KMS-11 (cell line): ENCODE measurements at regions not wholly inside any gene's neighbourhood (a gene's known extent, or its start where the extent isn't known, plus 50 kb on each side); places are given as distances from the start of the nearest gene placed in this dataset.
A peak's percentile ranks its signal among the peaks of the same experiment; 100 is the strongest.

Experiments used
- H2AFZ ChIP-seq: fragments of 200-600 bp; sonication (generic); 2 replicates; pipeline ENCODE4 v1.6.1; 2016; ENCODE audit warnings: antibody characterized with exemption, mixed run types, low read depth
- H3K27ac ChIP-seq: fragments of 200-600 bp; sonication (generic); 2 replicates; pipeline ENCODE4 v1.6.1; 2016; ENCODE audit warnings: mild to moderate bottlenecking, mixed run types
- H3K27me3 ChIP-seq: fragments of 200-600 bp; sonication (generic); 2 replicates; pipeline ENCODE4 v1.6.1; 2017; ENCODE audit warnings: mild to moderate bottlenecking, low read depth, mixed run types, moderate library complexity; ENCODE audit not compliant: insufficient read depth
- H3K36me3 ChIP-seq: fragments of 200-600 bp; sonication (generic); 2 replicates; pipeline ENCODE4 v1.6.1; 2017; ENCODE audit warnings: mild to moderate bottlenecking, mixed run types; ENCODE audit not compliant: insufficient read depth
- H3K4me1 ChIP-seq: fragments of 200-600 bp; sonication (generic); 2 replicates; pipeline ENCODE4 v1.6.1; 2016; ENCODE audit warnings: mild to moderate bottlenecking, low read depth, mixed run types; ENCODE audit not compliant: poor library complexity, severe bottlenecking
- H3K4me2 ChIP-seq: fragments of 200-600 bp; sonication (generic); 2 replicates; pipeline ENCODE4 v1.7.0; 2016; ENCODE audit warnings: mild to moderate bottlenecking, mixed run types
- H3K4me3 ChIP-seq: fragments of 200-600 bp; sonication (generic); IDR thresholded peaks from 2 replicates; pipeline ENCODE4 v1.6.1; 2017; ENCODE audit warnings: low read depth, low read length, mixed read lengths; ENCODE audit not compliant: insufficient read depth
- H3K79me2 ChIP-seq: fragments of 200-600 bp; sonication (generic); 2 replicates; pipeline ENCODE4 v1.6.1; 2016; ENCODE audit warnings: low read depth, mixed run types; ENCODE audit not compliant: insufficient read depth
- H3K9ac ChIP-seq: fragments of 200-600 bp; sonication (generic); 2 replicates; pipeline ENCODE4 v1.6.1; 2016; ENCODE audit warnings: mild to moderate bottlenecking, mixed run types
- H4K20me1 ChIP-seq: fragments of 200-600 bp; sonication (generic); 2 replicates; pipeline ENCODE4 v1.6.1; 2016; ENCODE audit warnings: mild to moderate bottlenecking, mixed run types; ENCODE audit not compliant: insufficient read depth
- TF ChIP-seq, protein P1 (sequence below): fragments of 200-600 bp; sonication (generic); conservative IDR thresholded peaks from 2 replicates; pipeline ENCODE4 v1.6.1; 2017; ENCODE audit warnings: low read depth, mild to moderate bottlenecking, antibody characterized with exemption, low read length, moderate library complexity, mixed read lengths

GRCh38 chr2:177056481-177056929 is 156.1 kb upstream of the HNRNPA3 start:
- no peaks in the 10 kb centered on the region for H4K20me1 ChIP-seq

GRCh38 chr2:177058747-177059146 is 153.8 kb upstream of the HNRNPA3 start:
- Histone ChIP-seq H3K4me3 (no peak overlapping the region), H3K36me3 (no peaks in the 10 kb centered on the region), H3K9ac (no peak overlapping the region), H3K4me1 (peaks cover 20% of the 10 kb centered on the region), H3K27ac (no peak overlapping the region), H2AFZ (no peak overlapping the region), H3K4me2 (peak overlapping the region; percentile 23), H3K79me2 (no peaks in the 10 kb centered on the region), H4K20me1 (no peaks in the 10 kb centered on the region), H3K27me3 (no peaks in the 10 kb centered on the region)
- TF ChIP-seq, protein P1, sequence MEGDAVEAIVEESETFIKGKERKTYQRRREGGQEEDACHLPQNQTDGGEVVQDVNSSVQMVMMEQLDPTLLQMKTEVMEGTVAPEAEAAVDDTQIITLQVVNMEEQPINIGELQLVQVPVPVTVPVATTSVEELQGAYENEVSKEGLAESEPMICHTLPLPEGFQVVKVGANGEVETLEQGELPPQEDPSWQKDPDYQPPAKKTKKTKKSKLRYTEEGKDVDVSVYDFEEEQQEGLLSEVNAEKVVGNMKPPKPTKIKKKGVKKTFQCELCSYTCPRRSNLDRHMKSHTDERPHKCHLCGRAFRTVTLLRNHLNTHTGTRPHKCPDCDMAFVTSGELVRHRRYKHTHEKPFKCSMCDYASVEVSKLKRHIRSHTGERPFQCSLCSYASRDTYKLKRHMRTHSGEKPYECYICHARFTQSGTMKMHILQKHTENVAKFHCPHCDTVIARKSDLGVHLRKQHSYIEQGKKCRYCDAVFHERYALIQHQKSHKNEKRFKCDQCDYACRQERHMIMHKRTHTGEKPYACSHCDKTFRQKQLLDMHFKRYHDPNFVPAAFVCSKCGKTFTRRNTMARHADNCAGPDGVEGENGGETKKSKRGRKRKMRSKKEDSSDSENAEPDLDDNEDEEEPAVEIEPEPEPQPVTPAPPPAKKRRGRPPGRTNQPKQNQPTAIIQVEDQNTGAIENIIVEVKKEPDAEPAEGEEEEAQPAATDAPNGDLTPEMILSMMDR: no peak

More at GRCh38 chr2:177056481-177056929, 156.1 kb upstream of the HNRNPA3 start:
- Histone ChIP-seq H3K9ac (no peak overlapping the region), H3K4me2 (no peak overlapping the region), H3K79me2 (no peaks in the 10 kb centered on the region), H3K4me3 (no peak overlapping the region), H3K27ac (no peak overlapping the region), H2AFZ (no peak overlapping the region), H3K36me3 (no peaks in the 10 kb centered on the region), H3K27me3 (no peaks in the 10 kb centered on the region), H3K4me1 (peaks cover 20% of the 10 kb centered on the region)
- TF ChIP-seq, protein P1: no peak

DNA sequence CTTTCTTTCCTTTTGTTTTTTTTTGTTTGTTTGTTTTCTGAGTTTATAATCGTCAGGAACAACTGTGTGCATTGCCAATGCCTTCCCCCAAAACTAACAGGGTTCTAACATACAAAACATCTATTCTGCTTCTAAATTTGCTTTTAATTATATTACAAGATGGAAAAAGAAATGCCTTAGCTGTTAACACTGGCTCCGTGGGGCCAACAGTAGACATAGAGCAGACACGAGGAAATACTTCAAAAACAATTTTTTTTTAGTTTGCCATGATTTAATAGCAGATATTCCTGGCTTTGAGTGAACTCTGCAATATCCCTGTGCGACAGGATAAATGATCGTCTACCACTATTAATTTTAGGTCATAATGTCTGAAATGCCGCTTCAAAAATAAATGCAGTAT is 153.3 kb upstream of the HNRNPA3 start:
- no peak overlapping the region; the same call in 1 of the 2 replicates for H3K4me2 ChIP-seq
- no peak overlapping the region for H2AFZ ChIP-seq
- H3K79me2 ChIP-seq: no peaks in the 10 kb centered on the region
- no peaks in the 10 kb centered on the region for H3K36me3 ChIP-seq
- H3K4me3 ChIP-seq: no peak overlapping the region
- H3K4me1 ChIP-seq: peaks cover 20% of the 10 kb centered on the region
- no peak overlapping the region for H3K9ac ChIP-seq
- no peak overlapping the region for H3K27ac ChIP-seq
- no peaks in the 10 kb centered on the region for H4K20me1 ChIP-seq
- H3K27me3 ChIP-seq: no peaks in the 10 kb centered on the region
- TF ChIP-seq, protein P1: no peak

GRCh38 chr2:177063331-177063730 is 149.3 kb upstream of the HNRNPA3 start:
- H3K27me3 ChIP-seq: no peaks in the 10 kb centered on the region
- no peak overlapping the region for H3K4me2 ChIP-seq
- no peaks in the 10 kb centered on the region for H3K36me3 ChIP-seq
- H2AFZ ChIP-seq: no peak overlapping the region
- no peak overlapping the region for H3K27ac ChIP-seq
- no peak overlapping the region for H3K4me3 ChIP-seq
- TF ChIP-seq, protein P1: no peak
- H3K4me1 ChIP-seq: peaks cover 20% of the 10 kb centered on the region
- no peak overlapping the region for H3K9ac ChIP-seq
- no peaks in the 10 kb centered on the region for H3K79me2 ChIP-seq
- H4K20me1 ChIP-seq: no peaks in the 10 kb centered on the region
